Daoy (cell line): ENCODE measurements at regions not wholly inside any gene's neighbourhood (a gene's known extent, or its start where the extent isn't known, plus 50 kb on each side); places are given as distances from the start of the nearest gene placed in this dataset.
A peak's percentile ranks its signal among the peaks of the same experiment; 100 is the strongest.

Experiments used
- DNase-seq: peaks from one replicate; pipeline ENCODE4 v3.0.0-alpha.2; 2015; ENCODE audit warnings: low read depth

DNA sequence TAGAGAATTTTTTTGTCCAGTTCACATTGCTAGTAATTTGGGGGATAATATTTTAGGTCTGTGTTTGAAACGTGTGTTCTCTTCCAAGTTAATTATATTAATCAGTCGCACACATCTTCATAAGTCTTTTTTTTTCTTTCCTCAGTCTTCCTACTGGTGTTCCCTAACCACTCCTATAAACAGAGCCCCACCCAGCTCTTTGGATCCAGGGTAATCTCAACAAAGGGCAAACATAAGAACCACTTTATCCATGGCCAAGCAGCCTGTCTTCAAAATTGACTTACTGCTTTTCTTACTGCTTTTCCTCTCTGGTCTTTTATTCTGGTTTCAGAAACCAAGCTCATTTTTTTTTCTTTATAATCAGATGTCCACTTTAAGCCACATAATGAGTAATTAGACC is 266.8 kb upstream of the NECTIN3 start:
- no peak for DNase-seq

DNA sequence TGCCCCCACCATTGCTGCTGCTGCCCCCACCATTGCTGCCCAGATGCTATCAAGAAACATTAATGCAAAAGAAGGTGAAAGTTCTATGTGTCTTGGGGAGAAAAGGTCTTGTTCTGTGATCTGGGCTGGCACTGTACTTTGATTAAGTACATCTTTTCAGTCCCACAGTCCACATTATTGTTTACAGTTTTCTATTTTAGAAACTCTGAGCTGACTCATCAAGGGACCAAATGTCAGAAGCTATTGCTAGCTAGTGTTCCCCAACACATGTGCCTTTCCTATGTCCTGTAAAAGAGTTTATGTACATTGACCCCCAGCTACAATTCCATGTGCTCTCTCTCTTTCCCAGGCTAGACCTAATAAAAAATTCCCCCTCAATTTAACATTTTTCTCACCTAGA is 264.7 kb upstream of the NECTIN3 start:
- no peak for DNase-seq

DNA sequence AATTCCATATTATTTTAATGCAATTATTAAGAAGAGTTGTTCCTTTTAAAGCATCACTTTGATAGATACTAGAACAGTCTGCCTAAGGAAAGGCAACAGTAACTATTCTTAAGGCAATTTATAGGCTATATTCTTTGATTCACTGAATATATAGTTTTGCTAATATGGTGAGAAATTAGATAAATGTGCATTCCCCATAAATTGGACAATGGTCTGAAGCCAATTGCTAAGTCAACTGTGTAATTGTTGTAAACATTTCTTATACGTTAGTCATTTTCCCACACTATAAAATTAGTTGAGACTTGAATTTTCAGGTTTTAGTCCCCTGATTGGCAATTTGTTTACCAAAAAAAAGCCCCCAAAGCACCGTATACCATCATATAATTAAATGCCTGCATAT is 263.0 kb upstream of the NECTIN3 start:
- no peak for DNase-seq

DNA sequence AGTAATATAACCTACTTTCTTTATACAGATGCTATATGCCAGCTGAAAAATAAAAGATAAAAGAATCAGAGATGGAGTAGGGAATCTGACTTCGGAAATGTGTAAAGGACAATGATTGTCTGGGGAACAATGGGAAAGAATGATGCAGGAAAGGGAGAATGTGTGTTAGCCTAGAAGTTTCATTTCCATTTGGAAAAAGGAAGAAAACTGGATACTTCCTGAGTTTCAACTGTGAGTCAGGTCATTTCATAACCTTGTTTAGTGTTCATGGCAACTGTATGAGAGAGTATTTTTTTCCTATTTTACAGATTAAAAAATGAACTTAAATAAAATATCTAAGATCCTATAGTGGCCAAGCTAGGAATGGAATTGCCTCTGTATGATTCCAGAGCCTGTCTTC is 261.3 kb upstream of the NECTIN3 start:
- DNase-seq = no peak

DNA sequence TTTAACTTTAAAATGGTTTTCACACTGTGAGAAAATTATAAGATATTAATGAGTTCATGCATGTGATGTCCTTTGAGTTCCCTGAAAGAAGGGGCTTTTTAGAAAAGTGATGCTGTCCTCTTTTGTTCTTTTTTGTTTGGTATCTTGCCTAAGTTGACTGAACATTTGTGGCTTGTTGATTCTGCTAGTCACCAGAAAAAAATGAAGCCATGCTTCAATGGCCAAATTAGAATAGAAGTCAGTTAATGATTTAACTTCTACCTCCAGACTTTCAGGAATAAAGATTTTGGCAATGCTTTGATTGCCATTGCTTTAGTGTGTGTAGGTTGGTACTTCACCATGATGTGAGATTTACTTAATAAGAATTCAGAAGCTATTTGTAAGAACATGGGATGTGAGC is 260.6 kb upstream of the NECTIN3 start:
- DNase-seq = no peak

DNA sequence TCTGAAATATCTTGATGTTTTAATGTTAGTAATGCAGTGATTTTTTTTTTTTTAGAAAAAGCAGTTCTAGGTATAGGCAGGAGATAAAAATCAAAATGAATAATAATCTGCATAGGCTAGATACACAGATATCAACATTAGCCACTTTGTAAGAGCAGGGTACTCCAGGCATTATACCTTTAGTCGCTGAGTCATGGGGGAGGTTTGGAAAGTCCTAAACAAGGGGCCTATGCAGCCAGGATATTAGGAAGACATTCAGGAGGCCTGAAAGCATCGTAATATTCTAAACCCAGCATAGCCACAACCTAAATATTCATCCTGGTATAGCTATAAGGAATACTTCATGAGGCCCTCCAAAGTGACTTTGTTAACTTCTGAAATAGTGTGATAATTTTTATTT is 258.1 kb upstream of the NECTIN3 start:
- DNase-seq = peak; percentile 11

DNA sequence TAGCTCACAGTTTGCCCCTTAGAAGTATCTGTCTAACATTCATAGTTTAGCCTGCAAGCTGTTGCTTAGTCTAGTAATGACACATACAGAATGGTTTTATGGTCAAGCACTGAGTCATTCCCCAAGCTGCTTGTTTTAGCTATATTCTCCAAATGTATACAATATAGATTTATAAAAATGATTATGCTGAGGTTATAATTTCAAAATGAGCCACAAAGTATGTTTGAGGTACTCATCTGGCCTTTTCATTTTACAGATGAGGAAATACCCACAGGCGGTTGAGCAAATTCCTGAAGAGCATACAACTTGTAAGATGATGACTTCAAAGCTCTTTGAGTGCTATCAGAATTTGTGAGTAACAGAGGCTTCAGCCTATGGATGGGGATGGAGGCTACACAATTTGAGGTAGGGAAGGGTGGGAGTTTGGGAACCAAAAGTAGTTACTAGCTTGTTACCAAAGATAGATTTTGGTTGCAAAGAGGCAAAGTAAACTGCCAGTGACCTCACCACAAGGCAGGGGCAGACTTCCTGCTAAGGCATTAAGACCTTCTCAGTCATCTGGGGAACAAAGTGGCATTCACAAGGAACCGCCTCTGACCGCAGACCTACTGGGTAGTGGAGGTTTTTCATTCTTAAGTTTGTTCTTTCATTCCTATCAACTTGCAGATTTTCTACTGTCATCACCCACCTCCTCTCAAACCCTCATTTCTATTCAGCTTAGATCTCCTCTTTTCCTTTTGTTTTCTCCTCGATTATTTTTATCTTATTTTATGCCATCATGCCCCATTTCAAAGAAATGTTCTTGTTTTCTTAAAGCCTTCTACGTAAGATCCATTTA is 257.2 kb upstream of the NECTIN3 start:
- DNase-seq = peak; percentile 84

DNA sequence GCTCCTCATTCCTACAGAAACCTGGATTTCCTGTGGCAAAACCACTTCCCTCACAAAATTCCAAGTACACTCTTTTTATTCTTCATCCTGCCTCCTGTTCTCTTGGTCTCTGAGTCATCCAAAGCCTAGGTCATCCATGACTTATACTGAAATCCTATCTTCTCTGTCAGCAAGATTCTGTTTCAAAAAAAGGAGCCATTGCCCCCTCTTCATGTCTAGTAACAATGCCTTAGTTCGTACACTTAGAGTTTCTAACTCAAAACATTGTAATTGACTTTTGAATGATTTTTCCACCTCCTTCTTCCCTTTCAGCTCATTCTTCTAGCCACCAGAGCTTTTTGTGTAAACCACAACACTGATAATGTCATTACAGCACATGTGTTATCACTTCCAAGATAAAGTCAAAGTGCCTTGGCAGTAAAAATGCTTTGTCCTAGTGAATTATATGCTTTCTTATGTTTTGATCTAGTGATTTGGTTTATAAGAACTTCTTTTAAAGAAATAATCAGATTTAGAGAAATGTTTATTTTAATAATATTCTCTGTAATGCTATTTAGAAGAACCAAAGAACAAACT is 256.5 kb upstream of the NECTIN3 start:
- peak; percentile 77 for DNase-seq

DNA sequence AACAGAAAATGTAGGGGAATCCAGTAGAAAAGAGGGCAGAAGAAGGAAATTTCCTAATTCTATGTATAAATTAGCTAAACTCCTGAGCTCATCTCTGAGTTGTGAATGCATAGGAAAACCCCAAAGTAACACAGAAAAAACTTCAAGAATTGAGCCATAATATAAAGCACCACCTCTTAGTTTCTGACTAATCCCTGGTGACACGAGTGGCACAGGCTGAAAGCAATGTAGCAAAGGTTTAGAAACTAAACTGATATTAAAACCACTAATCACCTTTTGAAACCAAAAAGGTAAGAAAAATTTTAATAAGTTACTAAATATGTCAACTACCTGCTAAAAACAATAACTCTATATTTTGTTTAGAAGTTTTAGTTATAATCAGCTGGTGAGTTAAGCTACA is 255.6 kb upstream of the NECTIN3 start:
- no peak for DNase-seq

DNA sequence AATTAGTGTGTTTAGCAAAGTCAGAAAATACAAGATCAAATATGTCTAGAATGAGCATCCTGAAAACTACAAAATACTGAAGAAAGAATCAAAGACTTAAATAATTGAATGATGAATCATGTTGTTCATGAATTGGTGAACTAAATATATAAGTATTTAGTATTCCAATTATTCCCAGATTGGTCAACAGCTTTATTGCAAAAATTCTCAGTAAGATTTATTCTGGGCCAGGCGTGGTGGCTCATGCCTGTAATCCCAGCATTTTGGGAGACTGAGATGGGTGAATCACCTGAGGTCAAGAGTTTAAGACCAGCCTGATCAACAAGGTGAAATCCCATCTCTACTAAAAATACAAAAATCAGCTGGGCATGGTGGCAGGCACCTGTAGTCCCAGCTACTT is 250.0 kb upstream of the NECTIN3 start:
- no peak for DNase-seq

DNA sequence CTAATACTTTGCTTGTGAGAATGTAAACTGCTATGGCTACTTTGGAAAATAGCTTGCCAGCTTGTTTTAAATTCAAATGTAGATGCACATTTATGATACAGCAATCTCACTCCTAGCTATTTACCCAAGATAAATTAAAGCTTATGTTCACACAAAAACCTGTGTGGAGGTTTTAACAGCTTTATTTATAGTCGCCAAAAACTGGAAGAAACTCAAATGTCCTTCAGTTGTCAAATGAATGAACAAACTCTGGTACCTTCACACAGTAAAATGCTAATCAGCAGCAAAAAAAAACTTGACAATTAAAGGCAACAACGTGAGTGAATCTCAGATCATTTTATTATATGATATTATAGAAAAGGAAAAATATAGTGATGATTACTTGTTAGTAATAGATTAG is 248.6 kb upstream of the NECTIN3 start:
- DNase-seq = no peak

DNA sequence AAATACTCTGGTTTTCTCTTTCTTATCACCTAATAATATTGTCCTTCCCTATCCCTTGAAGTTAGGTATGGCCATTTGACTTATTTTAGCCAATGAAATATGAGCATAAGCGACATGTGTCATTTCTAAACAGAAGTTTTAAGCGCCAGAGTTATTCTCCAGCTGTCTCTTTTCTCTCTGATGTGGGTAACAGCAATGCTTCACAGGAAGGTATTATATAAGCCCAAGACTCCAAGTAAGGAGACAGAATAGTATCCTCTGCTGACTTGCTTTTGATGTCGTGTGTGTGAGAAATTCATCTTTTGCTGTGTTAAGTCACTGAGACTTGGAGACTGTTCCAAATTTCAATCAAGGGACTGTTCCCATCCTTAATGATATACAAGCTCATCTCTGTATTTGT is 224.6 kb upstream of the NECTIN3 start:
- no peak for DNase-seq

DNA sequence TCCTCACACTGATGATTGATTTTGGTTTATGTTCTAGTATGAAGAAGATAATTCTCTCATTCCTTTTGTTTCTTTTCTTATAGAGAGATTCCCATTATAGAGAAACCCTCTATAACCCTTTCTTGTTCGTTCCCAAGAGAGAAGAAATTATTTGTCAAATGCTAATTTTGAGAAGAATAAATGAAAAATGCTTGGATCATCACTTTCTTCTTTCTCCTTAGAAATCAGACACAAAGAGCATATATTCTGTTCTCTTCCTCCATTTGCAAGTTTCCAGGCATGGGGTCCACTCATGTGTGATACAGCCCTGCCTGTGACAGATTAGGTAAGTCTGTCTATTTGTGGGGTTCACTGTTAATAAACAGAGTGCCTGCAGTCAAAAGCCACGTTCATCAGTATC is 222.6 kb upstream of the NECTIN3 start:
- DNase-seq = no peak

DNA sequence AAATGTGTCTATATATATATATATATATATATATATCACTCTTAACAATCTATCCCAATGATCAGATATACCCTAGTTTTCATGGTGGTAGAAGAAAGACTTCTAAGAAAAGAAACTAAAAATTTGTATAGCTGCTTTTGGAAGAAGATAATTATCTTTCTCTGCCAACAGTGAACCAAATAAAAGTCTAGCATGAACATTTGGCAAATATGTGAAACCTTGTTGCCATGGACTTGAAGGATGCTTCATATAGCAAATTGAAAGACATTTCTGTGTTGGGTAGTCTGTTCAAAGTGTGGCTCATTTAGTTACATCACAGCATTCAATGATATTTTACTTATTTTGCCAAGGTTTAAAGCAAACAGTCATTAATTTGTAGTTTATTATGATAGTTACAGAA is 219.9 kb upstream of the NECTIN3 start:
- DNase-seq = no peak

DNA sequence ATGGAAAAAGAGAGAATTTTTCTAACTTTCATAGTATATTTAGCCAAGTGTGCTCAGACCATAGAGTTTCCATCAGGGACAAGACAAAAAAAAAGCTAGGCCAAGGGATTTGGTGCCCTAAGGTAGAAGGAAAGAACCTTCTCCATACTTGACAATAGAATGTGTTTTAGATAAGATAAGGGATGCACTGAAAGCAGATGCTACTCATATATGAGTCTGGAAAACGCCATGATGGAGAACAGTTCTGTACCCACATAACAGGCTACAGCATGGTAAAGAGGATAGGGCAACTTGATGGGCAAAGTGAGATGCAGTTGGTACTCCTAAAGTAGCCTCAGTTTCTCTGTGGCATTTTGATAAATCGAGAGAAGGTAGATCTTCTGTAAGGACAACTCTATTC is 216.4 kb upstream of the NECTIN3 start:
- DNase-seq = no peak

DNA sequence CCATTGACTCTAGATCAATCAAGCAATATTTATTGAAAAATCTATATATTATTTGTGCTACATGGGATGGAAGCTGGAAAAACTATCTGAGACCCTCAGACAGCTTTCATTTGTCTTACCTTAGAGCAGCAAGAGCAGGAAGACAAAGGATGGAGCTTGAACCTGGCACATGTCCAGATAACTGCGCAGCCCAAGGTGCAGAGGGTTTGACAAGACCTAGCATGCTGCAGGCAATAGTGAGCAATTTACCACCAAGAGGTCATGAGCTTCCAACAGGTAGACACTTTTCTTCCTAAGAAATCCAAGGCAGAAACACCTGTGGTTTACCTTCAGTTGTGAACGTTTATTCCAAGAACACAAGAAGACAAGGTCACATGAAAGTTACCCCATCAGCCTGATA is 214.7 kb upstream of the NECTIN3 start:
- no peak for DNase-seq

DNA sequence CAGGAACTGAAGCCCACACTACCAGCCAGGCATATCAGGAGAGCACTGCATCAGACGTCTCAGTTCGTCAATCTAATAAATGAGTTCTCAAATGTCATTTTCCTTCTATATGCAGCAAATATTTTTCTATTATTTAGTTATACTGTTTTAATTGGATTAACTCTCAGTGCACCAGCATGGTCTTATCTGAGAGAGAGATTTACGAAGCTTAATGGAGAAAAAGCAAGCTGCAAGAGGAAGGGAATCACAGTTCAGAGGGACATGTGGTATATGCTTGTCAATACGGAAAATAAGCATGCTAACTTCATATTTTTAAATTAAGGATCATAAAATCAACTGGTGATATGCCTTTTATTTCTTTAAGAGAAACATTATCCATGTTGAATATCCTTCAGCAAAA is 213.1 kb upstream of the NECTIN3 start:
- no peak for DNase-seq

DNA sequence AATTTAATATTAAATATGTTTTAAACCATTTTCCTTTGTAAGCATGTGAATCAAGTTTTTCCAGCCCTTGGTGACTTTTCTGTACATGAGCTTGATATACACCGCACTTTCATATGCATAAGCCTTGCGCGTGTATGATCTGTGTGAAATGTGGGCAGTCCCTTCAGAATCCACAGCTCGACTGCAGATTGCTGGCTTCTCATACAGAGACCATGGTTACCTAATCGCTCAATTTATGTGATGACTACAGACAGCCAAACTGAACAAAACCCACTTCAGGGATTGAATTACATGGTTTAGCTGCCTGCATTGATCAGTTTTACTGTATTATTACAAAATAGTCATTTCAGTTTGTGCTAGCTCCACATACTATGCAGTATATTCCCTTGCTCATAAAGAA is 212.3 kb upstream of the NECTIN3 start:
- DNase-seq = no peak

DNA sequence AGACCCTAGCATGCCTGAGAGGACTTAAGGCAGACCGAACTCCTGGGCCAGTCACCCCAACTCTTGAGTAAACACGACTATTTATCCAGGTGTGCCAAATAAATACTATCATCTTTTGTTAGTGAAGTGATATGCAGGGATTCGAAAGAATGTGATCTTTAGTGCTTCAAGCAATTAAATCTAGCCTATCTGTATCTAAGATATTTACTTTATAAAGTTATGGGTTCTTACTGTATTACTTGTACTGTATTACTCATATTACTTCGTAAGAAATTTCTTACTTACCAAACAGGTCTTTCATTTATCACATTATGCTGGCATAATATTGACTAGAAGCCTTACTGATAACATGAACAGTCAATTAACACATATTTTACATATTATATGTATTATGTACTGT is 211.6 kb upstream of the NECTIN3 start:
- no peak for DNase-seq

DNA sequence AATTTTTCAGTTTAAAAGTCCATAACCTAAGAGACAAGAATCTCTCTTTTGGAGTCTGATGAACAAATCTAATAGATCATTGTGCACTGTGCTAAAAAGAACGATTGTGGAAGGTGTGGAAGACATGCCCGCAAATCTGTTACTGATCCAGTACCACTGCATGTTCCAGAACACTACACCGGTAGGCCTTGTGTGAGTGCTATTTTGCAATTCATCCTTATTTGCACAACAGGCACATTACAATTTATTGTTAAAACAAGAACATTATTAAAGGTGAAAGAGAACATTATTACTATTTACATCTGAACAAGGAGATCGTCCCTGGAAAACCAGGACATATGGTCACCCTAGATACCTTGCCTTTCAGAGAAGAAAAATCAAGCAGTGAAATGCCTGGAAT is 205.7 kb upstream of the NECTIN3 start:
- DNase-seq = no peak

DNA sequence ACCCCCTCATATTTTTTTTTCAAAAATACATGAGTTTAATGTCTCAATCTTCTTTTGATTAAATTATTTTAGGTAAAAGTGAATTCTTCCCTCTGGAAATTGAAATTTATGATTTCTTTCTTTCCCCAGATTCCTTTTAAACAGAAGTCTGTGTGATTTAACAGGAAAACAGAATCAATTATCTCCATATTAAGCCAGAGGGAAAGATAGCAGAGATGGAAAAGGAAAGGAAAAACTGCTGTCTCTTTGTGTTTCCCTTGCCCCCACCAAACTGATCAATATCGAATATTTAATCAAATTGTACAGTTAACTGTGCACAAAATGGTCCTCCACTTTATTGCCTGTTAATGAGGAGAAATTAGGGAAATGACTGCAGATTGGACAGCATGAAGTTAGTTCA is 203.5 kb upstream of the NECTIN3 start:
- no peak for DNase-seq

DNA sequence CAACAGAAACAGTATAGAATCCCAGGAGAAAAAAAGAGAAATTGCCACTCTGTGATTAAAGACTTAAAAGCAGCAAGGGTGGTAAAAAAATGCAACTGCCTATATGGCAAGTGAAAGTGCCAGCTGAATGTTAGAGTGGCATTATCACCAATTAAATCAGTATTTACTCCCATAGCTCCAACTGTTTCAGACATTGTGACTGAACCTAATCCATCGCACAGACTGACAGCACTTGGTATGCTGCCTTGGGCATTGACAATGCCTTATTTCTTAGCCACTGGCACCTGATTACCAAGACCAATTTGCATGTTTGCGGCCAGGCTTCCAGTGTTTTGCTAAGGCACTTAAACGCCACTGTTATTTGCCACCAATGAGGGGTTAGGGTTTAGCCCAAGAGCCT is 201.9 kb upstream of the NECTIN3 start:
- no peak for DNase-seq

DNA sequence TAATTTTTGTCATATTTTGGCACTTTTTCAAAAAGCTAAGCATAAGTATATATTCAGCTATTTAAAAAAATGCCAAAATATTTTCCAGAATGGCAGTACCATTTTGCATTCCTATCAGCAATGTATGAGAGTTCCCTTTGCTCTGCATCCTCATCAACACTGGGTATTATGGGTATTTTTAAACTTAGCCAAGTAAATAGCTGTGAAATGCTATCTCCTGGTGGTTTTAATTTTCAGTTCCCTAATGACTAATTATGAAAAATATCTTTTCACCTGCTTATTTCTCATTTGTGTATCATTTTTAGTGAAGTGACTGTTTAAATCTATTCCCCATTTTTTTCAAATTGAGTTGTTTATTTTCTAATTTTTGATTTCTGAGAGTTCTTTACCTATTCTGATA is 199.7 kb upstream of the NECTIN3 start:
- DNase-seq = no peak

DNA sequence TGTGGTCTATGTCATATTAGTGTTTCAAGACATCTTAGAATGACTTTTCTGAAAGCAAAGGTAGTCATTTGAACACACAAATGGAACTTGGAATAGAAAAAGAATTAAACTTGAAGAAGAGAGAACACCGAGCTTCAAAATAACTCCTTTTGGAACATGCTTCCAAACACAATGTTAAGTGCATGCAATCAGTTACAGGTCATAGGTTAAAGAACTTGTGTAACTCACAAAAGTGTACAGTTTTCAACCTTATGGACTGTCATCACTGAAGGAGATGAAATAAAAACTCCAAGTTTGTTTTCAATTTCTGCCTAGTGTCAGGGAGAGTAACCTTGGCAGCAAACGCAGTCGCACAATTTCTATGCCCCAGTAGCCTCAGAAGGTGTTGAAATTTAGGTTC is 192.9 kb upstream of the NECTIN3 start:
- no peak for DNase-seq
